ENCODE measurements at regions not wholly inside any gene's neighbourhood (a gene's known extent, or its start where the extent isn't known, plus 50 kb on each side); places are given as distances from the start of the nearest gene placed in this dataset.

- TF ChIP-seq ZNF646 (CRISPR knock-in tag; IDR thresholded peaks at IDR 0.05) (no peak), ZNF33A (CRISPR knock-in tag; IDR thresholded peaks at IDR 0.05; ENCODE audit: borderline replicate concordance) (no peak), KDM4B (CRISPR knock-in tag; IDR thresholded peaks at IDR 0.05) (no peak), CREM (IDR thresholded peaks at IDR 0.05) (no peak), CREM (CRISPR knock-in tag; IDR thresholded peaks at IDR 0.05) (no peak)
Observed at GRCh38 chr14:44286201-44286600, 220.9 kb downstream of the FSCB start (continued).

- Histone ChIP-seq H3K36me3 (replicated peaks in 1 of 2; ENCODE audit: control insufficient read depth in 1 of 2, insufficient read depth in 2 of 2, low read length in 2 of 2) (no peaks in the 10 kb centered on the region), H3K79me2 (ENCODE audit: insufficient read depth, low read length) (no peaks in the 10 kb centered on the region), H3K27ac (ENCODE audit: extremely low read length, insufficient read depth, low read length) (no peak overlapping the region), H2AFZ (ENCODE audit: low read length) (no peak overlapping the region), H3K4me1 (ENCODE audit: insufficient read depth, low read length) (no peaks in the 10 kb centered on the region), H3K9ac (ENCODE audit: insufficient read depth, low read depth, low read length) (no peak overlapping the region), H3K27me3 (ENCODE audit: control insufficient read depth in 1 of 2, insufficient read depth in 2 of 2, low read length in 2 of 2) (no peaks in the 10 kb centered on the region), H3K4me2 (ENCODE audit: low read depth, low read length) (no peak overlapping the region), H4K20me1 (ENCODE audit: insufficient read depth, low read length) (no peaks in the 10 kb centered on the region), H3K4me3 (replicated peaks in 1 of 3; ENCODE audit: insufficient read depth in 1 of 3, low read depth in 2 of 3, low read length in 3 of 3) (no peak overlapping the region), H3K9me3 (ENCODE audit: low read length) (0 out of 2 replicates have a peak, but pooled peaks cover 7% of the 10 kb centered on the region)
- in situ Hi-C loops (cut with HindIII; ENCODE audit: extremely low pct_ligation_motif_present, low pct_unique_long_range_greater_than_20kb), result no loop called here
- FAIRE-seq (no peak), DNase-seq (ENCODE audit: low spot score) (no peak), ATAC-seq (no peak)
- intact Hi-C loops (cut with micrococcal nuclease; ENCODE audit: unreplicated experiment), result no loop called here
- POLR2A ChIA-PET, result no interaction called here
- BruUV-seq (replicated peaks), result no TSS peak
- CTCF ChIA-PET (ENCODE audit: low intra/inter-chr PET ratio, low total read pairs), result no interaction called here
- WGBS (ENCODE audit: low lambda C conversion rate), result 0% methylated on average over 1 of the region's 1 CpG
- TF ChIP-seq ZNF431 (CRISPR knock-in tag; IDR thresholded peaks at IDR 0.05; ENCODE audit: borderline replicate concordance, low read depth) (no peak), ZNF225 (CRISPR knock-in tag; IDR thresholded peaks at IDR 0.05) (no peak), ZNF20 (CRISPR knock-in tag; IDR thresholded peaks at IDR 0.05) (no peak), RBM39 (IDR thresholded peaks at IDR 0.05; ENCODE audit: low read depth, low read length, poor library complexity, severe bottlenecking) (no peak), ZFP91 (CRISPR knock-in tag; IDR thresholded peaks at IDR 0.05; ENCODE audit: borderline replicate concordance) (no peak), ZNF282 (IDR thresholded peaks at IDR 0.05; ENCODE audit: partially characterized antibody) (no peak), ATF7-NPFF (CRISPR knock-in tag; IDR thresholded peaks at IDR 0.05; ENCODE audit: low read depth) (no peak), ZUFSP (CRISPR knock-in tag; IDR thresholded peaks at IDR 0.05; ENCODE audit: borderline replicate concordance) (no peak)
- TF ChIP-seq, protein P1, sequence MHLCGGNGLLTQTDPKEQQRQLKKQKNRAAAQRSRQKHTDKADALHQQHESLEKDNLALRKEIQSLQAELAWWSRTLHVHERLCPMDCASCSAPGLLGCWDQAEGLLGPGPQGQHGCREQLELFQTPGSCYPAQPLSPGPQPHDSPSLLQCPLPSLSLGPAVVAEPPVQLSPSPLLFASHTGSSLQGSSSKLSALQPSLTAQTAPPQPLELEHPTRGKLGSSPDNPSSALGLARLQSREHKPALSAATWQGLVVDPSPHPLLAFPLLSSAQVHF (CRISPR knock-in tag; IDR thresholded peaks at IDR 0.05), result no peak
Observed at GRCh38 chr14:44283836-44284235, 223.2 kb downstream of the FSCB start.
